SK-N-SH (cell line): ENCODE measurements at regions not wholly inside any gene's neighbourhood (a gene's known extent, or its start where the extent isn't known, plus 50 kb on each side); places are given as distances from the start of the nearest gene placed in this dataset.

Experiments
- EP300 ChIP-seq, 2 experiments: IDR thresholded peaks; 2 replicates each; pipeline versions ENCODE4 v1.4.0 to v1.6.1; 2012; ENCODE audit warnings: borderline replicate concordance in 1 of 2, low read depth in 1 of 2, low read length in 1 of 2
- EZH2phosphoT487 ChIP-seq: fragments of 200-600 bp; sonication (generic); IDR thresholded peaks from 2 replicates; pipeline ENCODE4 v1.6.1; 2017; ENCODE audit warnings: low read depth, mixed run types, mild to moderate bottlenecking, antibody characterized with exemption, moderate library complexity, borderline replicate concordance
- GABPA ChIP-seq: IDR thresholded peaks from 2 replicates; pipeline ENCODE4 v1.4.0; 2012; ENCODE audit warnings: low read depth, mild to moderate bottlenecking
- MEF2A ChIP-seq: IDR thresholded peaks from 2 replicates; pipeline ENCODE4 v1.4.0; 2012; ENCODE audit warnings: low read depth, borderline replicate concordance
- RXRA ChIP-seq: IDR thresholded peaks from 2 replicates; pipeline ENCODE4 v1.4.0; 2012; ENCODE audit warnings: low read depth, mild to moderate bottlenecking, borderline replicate concordance
- TAF1 ChIP-seq: IDR thresholded peaks from 2 replicates; pipeline ENCODE4 v1.6.1; 2012; ENCODE audit warnings: low read depth, mild to moderate bottlenecking, low read length, moderate library complexity, borderline replicate concordance
- YY1 ChIP-seq: IDR thresholded peaks from 2 replicates; pipeline ENCODE4 v1.4.0; 2012; ENCODE audit warnings: low read depth, mild to moderate bottlenecking
- TF ChIP-seq, protein P1 (sequence below): fragments of 200-600 bp; sonication (generic); IDR thresholded peaks from 2 replicates; pipeline ENCODE4 v1.6.1; 2017; ENCODE audit warnings: antibody characterized with exemption, mild to moderate bottlenecking, moderate library complexity
- TF ChIP-seq, protein P2 (sequence below): IDR thresholded peaks from 2 replicates; pipeline ENCODE4 v1.4.0; 2012; ENCODE audit warnings: low read depth

DNA sequence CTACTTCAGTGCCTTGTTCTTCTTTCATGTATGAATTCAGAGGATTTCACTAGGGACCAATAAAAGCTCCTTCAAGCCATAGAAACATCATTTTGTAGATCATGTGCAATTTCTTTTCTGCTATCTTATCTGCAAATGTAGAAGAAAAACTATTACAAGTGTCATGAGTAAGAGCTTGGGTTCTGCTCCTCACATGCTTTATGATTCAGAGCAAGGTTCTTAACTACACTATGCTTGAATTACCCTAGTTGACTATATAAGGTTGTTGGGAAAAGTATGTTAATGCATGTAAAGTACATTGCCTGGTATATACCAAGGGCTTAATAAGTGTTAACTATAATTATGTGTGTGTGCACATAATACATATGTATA is 91.4 kb upstream of the S1PR1 start:
- TF ChIP-seq TAF1 (no peak), EP300 (IDR thresholded peaks at IDR 0.05; ENCODE audit: borderline replicate concordance in 1 of 2, low read depth in 1 of 2, low read length in 1 of 2) (no peak), EZH2phosphoT487 (no peak), RXRA (no peak), GABPA (no peak), YY1 (no peak), MEF2A (no peak)
- TF ChIP-seq, protein P1, sequence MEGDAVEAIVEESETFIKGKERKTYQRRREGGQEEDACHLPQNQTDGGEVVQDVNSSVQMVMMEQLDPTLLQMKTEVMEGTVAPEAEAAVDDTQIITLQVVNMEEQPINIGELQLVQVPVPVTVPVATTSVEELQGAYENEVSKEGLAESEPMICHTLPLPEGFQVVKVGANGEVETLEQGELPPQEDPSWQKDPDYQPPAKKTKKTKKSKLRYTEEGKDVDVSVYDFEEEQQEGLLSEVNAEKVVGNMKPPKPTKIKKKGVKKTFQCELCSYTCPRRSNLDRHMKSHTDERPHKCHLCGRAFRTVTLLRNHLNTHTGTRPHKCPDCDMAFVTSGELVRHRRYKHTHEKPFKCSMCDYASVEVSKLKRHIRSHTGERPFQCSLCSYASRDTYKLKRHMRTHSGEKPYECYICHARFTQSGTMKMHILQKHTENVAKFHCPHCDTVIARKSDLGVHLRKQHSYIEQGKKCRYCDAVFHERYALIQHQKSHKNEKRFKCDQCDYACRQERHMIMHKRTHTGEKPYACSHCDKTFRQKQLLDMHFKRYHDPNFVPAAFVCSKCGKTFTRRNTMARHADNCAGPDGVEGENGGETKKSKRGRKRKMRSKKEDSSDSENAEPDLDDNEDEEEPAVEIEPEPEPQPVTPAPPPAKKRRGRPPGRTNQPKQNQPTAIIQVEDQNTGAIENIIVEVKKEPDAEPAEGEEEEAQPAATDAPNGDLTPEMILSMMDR: no peak
- TF ChIP-seq, protein P2, sequence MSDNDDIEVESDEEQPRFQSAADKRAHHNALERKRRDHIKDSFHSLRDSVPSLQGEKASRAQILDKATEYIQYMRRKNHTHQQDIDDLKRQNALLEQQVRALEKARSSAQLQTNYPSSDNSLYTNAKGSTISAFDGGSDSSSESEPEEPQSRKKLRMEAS: no peak
